ENCODE measurements at regions not wholly inside any gene's neighbourhood (a gene's known extent, or its start where the extent isn't known, plus 50 kb on each side); places are given as distances from the start of the nearest gene placed in this dataset.

DNA sequence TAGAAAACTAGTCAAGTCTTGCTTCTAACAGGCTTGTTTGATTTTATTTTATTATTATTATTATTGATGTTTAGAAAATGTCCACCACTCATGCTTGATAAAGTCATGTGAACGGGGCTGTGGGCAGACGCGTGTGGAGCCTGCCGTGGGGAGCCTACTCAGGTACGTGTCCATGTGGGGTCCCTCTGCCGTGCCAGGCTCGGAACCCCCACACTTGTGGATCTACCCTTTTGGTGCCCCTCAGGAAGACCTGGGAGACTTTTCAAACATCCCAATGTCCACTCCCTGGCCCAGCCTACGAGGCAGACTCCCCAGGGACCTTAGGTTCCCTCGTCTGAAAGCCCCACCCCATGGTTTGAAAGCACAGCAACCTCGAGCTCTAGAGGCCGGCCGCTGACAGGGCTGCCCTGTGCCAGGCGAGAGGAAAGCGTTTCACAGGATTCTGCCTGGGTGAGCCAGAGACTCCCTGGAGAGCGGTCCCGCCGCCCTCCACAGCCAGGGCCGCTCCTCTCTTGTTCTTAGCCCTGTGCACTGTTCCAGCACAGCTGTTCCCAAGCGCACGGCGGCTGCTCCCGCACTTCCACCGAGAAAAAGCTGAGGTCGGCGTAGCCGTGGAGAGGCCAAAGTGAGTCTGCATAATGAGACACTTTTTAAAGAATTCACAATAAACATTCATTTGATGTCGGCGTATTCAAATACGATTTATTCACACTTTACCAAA is 249.7 kb downstream of the TTLL2 start:
- TF ChIP-seq, protein P1, sequence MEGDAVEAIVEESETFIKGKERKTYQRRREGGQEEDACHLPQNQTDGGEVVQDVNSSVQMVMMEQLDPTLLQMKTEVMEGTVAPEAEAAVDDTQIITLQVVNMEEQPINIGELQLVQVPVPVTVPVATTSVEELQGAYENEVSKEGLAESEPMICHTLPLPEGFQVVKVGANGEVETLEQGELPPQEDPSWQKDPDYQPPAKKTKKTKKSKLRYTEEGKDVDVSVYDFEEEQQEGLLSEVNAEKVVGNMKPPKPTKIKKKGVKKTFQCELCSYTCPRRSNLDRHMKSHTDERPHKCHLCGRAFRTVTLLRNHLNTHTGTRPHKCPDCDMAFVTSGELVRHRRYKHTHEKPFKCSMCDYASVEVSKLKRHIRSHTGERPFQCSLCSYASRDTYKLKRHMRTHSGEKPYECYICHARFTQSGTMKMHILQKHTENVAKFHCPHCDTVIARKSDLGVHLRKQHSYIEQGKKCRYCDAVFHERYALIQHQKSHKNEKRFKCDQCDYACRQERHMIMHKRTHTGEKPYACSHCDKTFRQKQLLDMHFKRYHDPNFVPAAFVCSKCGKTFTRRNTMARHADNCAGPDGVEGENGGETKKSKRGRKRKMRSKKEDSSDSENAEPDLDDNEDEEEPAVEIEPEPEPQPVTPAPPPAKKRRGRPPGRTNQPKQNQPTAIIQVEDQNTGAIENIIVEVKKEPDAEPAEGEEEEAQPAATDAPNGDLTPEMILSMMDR (IDR thresholded peaks at IDR 0.05; ENCODE audit: borderline replicate concordance, extremely low read depth, low read length, poor library complexity, severe bottlenecking) = no peak
- no peak for TF ChIP-seq EZH2 (IDR thresholded peaks at IDR 0.05; ENCODE audit: borderline replicate concordance, low read depth, low read length, severe bottlenecking)
